ENCODE measurements at regions not wholly inside any gene's neighbourhood (a gene's known extent, or its start where the extent isn't known, plus 50 kb on each side); places are given as distances from the start of the nearest gene placed in this dataset.
"Not testable (repeated sequence)": the region's sequence is repeated elsewhere in the genome, so short reads cannot be mapped to it uniquely, and the experiment has no call there.

DNA sequence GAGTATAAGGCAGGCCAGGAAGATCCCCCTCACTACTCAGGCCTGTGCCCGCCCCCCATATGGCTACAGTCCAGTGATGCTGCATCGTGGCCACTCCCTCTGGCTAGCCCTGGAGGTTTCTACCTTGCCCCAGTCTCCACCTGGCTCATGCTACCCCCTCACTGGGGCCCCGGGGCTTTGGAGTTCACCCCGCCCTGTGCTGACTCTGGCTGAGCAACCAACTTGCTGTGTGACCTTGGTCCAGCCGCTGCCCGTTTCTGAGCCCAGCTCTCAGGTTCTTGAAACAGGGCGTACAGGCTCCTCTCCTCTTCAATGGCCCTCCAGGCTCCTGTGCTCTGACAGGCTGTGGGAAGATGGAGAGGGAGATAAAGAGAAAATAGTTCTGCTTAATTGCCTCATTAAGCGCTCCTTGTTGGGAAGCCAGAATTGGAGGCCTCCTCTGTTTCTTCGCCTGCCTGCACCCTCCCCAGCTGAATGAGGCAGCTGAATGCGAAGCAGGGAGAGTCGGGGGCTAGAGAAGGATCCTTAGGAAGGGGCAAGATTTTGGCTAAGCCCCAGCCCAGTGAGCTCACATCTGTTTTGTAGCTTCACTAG is 138.2 kb upstream of the NCOR2 start:
- no peak for DNase-seq

- DNase-seq: no peak
These were observed 137.2 kb upstream of the NCOR2 start for GRCh38 chr12:124704619-124705018.

DNA sequence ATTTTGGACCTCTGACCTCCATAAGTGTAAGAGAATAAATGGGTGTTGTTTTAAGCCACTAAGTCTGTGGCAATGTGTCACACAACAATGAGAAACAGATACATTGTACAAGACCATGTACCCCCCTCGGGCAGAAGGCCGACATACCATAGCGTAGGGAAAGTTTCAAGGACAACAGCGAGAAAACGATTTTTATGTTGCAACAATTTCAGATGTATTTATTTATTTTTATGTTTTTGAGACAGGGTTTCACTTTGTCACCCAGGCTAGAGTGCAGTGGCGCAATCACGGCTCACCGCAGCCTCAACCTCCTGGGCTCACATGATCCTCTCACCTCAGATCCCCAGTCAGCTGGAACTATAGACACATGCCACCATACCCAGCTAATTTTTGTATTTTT is 136.4 kb upstream of the NCOR2 start:
- no peak for DNase-seq

GRCh38 chr12:124702736-124703135 is 135.3 kb upstream of the NCOR2 start:
- DNase-seq: no peak

GRCh38 chr12:124700810-124701592 is 133.6 kb upstream of the NCOR2 start:
- DNase-seq: no peak

- DNase-seq: no peak
These were observed 132.5 kb upstream of the NCOR2 start for GRCh38 chr12:124699909-124700308.

GRCh38 chr12:124698998-124699305 is 131.5 kb upstream of the NCOR2 start:
- no peak for DNase-seq

GRCh38 chr12:124698211-124698997 is 131.0 kb upstream of the NCOR2 start:
- DNase-seq: no peak

DNA sequence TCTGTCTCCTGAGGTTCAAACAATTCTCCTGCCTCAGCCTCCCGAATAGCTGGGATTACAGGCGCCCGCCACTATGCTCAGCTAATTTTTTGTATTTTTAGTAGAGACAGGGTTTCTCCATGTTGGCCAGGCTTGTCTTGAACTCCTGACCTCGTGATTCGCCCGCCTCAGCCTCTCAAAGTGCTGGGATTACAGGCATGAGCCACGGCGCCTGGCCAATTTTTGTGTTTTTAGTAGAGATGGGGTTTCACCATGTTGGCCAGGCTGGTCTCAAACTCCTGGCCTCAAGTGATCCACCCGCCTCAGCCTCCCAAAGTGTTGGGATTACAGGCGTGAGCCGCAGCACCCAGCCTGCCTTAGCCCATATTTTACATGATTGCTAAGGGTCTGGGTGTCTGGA is 130.3 kb upstream of the NCOR2 start:
- DNase-seq: not testable (repeated sequence)

GRCh38 chr12:124696693-124697476 is 129.5 kb upstream of the NCOR2 start:
- DNase-seq: no peak

GRCh38 chr12:124695861-124696260 is 128.4 kb upstream of the NCOR2 start:
- DNase-seq: no peak

DNA sequence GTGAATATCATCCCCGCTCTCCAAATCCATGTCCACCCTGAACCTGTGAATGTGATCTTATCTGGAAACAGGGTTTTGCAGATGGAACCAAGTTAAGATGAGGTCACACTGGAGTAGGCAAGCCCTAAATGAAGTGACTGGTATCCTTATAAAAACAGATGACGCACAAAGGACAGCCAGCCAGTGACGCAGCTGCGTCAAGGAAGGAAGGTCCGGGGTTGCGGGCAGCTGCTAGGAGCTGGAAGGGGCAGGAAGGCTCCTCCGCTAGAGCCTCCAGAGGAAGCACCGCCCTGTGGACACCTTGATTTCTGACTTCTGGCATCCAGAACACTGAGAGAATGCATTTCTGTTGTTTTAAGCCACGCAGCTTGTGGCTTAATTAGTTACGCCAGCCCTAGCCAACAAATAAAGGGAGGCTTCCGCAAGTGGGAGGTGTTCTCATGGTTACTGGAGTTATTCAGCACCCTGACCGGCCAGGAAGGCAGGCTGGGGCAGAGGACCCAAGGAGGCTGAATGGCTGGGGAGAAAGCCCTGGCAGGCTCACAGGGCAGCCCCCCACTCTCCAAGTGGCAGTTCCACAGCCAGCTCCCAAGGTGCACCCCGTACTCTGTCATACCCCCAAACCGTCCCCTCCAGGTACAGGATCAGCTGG is 127.6 kb upstream of the NCOR2 start:
- no peak for DNase-seq

DNA sequence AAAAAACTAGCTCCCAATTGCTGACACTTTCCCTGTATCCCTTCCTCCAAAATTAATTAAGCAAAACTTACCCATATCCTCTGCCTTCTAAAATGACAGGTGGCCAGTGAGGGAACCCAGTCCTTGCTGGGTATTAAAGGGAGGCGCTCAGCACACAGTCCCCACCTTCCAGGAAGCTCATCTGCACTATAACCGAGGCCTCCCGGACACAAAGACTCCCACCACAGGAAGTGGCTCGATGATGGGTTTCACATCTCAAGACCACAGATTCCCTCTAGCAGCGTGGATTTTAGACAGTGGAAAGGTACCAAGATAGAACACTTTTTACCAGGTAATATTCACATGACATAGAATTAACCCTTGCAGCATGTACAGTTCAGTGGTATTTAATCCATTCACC is 126.8 kb upstream of the NCOR2 start:
- no peak for DNase-seq

GRCh38 chr12:124693111-124693723 is 125.8 kb upstream of the NCOR2 start:
- no peak for DNase-seq

DNA sequence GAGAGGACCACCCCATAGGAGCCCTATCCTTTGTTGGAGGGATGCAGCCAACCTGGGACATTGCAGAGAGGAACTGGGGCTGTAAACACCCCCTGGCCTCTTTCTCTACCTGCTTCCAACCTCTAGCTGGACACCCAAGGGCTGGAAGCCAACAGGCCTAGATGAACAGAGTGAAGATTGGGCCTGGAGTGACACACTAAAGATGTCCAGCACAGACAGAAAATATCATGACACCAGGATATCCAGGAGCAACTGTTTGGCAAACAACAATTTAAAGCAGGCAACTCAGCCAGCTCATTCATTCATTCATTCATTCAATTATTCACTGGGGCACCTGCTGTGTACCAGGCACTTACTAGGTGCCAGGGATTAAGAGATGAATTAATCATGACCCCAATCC is 125.0 kb upstream of the NCOR2 start:
- DNase-seq: no peak

- DNase-seq: no peak
These were observed 124.0 kb upstream of the NCOR2 start for GRCh38 chr12:124691429-124691828.

GRCh38 chr12:124689631-124690030 is 122.2 kb upstream of the NCOR2 start:
- no peak for DNase-seq

DNA sequence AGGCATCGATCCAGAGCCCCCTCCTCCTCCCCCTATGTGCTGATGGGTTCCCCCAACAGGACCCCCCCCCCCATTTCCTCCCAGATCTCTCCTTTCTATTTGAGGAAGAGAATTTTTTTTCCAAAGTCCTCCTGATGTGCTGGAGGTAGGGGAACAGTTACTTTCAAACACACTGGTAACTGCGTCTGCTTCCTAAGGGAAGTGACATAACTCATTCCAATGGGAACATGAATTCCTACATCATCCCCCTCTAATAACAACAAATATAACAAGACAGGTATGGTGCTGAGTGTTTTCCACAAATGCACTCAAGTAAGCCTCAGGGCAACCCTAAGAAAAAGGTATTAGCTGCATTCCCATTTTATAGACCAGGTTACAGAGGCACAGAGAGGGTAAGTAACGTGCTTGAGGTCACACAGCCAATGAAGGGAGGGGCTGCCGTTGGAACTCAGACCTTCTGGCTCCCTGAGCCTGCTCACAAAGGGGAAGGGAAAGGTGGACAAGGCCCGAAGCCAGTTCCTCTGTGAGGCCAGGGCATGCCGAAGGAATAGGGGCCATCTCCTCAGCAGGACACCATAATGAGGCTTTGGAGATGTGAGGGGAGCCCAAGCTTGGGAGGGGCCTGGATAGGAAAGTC is 121.1 kb upstream of the NCOR2 start:
- DNase-seq: no peak

DNA sequence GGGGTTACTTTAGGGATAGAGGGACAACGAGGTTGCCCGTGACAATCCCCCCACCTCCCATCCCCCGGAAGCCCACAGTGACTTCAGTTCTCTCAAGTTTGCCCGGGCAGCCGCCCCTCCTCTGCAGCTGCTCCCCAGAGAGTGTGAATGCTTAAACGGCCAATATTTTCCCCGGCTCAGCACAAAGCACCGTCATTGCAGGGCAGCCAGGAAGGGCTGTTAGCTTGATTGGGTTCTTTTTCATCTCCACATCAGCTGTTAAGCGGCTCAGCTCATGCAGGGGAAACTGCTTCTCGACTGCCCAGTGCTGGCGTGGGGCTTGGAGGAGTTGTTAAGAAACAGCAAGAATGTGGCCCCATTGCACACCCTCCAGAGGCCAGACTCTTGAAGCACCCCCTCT is 120.5 kb upstream of the NCOR2 start:
- DNase-seq: no peak

DNA sequence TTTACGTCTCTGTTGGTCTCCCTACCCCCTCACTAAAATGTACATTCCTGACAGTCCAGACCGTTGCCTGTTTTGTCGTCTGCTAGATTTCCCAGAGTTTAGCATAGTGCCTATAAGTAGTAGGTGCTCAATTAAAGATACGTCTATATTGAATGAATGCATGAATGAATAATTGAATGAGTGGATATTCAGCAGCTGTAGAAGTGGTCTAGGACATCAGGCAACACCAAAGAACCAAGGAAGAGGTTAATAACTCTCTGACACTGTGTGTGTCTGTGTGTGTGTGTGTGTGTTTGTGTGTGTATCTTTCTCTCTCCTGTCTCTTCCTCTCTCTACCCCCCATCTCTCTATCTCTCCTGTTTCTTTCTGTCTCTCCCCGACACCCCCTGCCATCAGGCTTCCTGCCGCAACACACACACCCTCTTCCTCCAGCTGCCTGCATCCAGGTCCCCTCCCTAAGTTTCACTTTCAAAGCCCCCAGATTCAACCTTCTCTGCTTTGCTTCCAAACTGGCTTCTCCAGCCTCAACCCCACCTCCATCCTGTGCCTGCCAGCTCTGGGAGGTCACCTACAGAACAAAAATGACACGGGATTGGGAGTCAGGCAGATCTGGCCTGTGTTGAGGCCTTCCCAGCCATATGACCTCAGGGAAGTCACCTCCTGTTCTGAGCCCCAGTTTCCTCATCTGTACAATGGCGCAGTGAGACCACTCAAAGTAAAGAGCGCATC is 119.9 kb upstream of the NCOR2 start:
- no peak for DNase-seq
